ENCODE measurements at regions not wholly inside any gene's neighbourhood (a gene's known extent, or its start where the extent isn't known, plus 50 kb on each side); places are given as distances from the start of the nearest gene placed in this dataset.

- ATAC-seq: peak; percentile 69 to 74
These were observed 350.5 kb downstream of the KCNRG start for GRCh38 chr13:50365408-50366391.

GRCh38 chr13:50366488-50367174 is 351.4 kb downstream of the KCNRG start:
- ATAC-seq: peak; percentile 55 to 61

GRCh38 chr13:50369646-50370045 is 354.4 kb downstream of the KCNRG start:
- no peak for ATAC-seq

GRCh38 chr13:50370303-50370950 is 355.2 kb downstream of the KCNRG start:
- peak in 1 of 2 donors; percentile 4 for ATAC-seq

- no peak for ATAC-seq
These were observed 359.3 kb downstream of the KCNRG start for GRCh38 chr13:50374517-50374916.

GRCh38 chr13:50375792-50376191 is 360.5 kb downstream of the KCNRG start:
- ATAC-seq: no peak

- no peak for ATAC-seq
These were observed 361.8 kb downstream of the KCNRG start for GRCh38 chr13:50376895-50377575.

GRCh38 chr13:50377726-50378270 is 362.6 kb downstream of the KCNRG start:
- ATAC-seq: no peak

GRCh38 chr13:50378509-50379044 is 363.3 kb downstream of the KCNRG start:
- no peak for ATAC-seq

GRCh38 chr13:50379584-50379983 is 364.3 kb downstream of the KCNRG start:
- no peak for ATAC-seq

GRCh38 chr13:50380905-50381304 is 365.7 kb downstream of the KCNRG start:
- no peak for ATAC-seq

GRCh38 chr13:50382511-50382910 is 367.3 kb downstream of the KCNRG start:
- ATAC-seq: no peak

- no peak for ATAC-seq
These were observed 367.7 kb downstream of the KCNRG start for GRCh38 chr13:50382951-50383350.

GRCh38 chr13:50384724-50385123 is 369.5 kb downstream of the KCNRG start:
- ATAC-seq: no peak

GRCh38 chr13:50386541-50387050 is 371.4 kb downstream of the KCNRG start:
- no peak for ATAC-seq

- ATAC-seq: peak in 1 of 2 donors; percentile 51
These were observed 371.9 kb downstream of the KCNRG start for GRCh38 chr13:50387051-50387581.

GRCh38 chr13:50388481-50388880 is 373.2 kb downstream of the KCNRG start:
- ATAC-seq: no peak

GRCh38 chr13:50389726-50390125 is 374.5 kb downstream of the KCNRG start:
- ATAC-seq: no peak

- ATAC-seq: no peak
These were observed 375.4 kb downstream of the KCNRG start for GRCh38 chr13:50390503-50391248.

GRCh38 chr13:50392977-50393376 is 377.7 kb downstream of the KCNRG start:
- ATAC-seq: no peak

GRCh38 chr13:50393628-50394027 is 378.4 kb downstream of the KCNRG start:
- no peak for ATAC-seq
